GM21360 (cell line): ENCODE measurements at regions not wholly inside any gene's neighbourhood (a gene's known extent, or its start where the extent isn't known, plus 50 kb on each side); places are given as distances from the start of the nearest gene placed in this dataset.
A peak's percentile ranks its signal among the peaks of the same experiment; 100 is the strongest.

Experiments used
- ATAC-seq: cut with Tn5 transposase; IDR thresholded peaks from one replicate; pipeline ENCODE4 v1.9.1; 2021; ENCODE audit warnings: mild to moderate bottlenecking, moderate library complexity; ENCODE audit not compliant: unreplicated experiment

GRCh38 chr9:82367016-82367415 lies 378.4 kb downstream of the SPATA31D1 start:
- ATAC-seq: no peak

GRCh38 chr9:82367929-82368328 lies 379.4 kb downstream of the SPATA31D1 start:
- ATAC-seq: no peak

GRCh38 chr9:82369251-82369945 lies 380.8 kb downstream of the SPATA31D1 start:
- no peak for ATAC-seq

DNA sequence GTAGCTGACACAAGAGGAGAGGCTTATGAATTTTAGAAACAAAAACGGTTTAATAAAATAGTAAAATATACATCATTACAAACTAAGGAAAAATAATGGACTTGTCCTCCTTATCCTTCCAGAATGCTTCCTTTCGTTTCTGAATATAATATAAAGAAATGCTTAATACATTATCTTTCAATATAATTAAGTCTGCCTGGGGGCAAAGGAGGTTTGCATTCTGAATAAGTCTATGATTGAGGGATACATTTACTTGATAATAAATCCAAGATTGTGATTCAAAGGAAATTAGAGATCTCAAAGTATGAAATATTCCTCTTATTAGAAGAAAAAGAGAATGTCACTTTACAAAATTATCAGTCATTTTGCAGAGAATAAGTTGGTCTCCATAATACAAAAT lies 386.5 kb downstream of the SPATA31D1 start:
- no peak for ATAC-seq

DNA sequence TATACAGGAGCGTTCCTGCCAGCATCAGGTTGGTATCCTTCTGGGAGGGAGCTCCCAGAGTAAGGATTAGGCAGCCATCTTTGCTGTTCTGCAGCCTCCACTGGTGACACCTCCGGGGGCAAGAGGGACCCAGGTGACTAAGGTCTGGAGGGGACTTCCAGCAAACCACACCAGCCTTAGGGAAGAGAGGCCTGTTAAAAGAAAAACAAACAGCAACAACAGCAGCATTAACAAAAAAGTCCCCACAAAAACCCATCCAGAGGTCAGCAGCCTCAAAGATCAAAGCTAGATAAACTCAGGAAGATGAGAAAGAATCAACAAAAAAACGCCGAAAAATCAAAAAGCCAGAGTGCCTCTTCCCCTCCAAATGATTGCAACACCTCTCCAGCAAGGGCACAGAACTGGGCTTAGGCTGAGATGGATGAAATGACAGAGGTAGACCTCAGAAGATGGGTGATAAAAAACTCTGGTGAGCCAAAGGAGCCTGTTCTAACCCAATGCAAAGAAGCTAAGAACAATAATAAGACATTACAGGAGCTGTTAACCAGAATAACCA lies 388.2 kb downstream of the SPATA31D1 start:
- no peak for ATAC-seq

DNA sequence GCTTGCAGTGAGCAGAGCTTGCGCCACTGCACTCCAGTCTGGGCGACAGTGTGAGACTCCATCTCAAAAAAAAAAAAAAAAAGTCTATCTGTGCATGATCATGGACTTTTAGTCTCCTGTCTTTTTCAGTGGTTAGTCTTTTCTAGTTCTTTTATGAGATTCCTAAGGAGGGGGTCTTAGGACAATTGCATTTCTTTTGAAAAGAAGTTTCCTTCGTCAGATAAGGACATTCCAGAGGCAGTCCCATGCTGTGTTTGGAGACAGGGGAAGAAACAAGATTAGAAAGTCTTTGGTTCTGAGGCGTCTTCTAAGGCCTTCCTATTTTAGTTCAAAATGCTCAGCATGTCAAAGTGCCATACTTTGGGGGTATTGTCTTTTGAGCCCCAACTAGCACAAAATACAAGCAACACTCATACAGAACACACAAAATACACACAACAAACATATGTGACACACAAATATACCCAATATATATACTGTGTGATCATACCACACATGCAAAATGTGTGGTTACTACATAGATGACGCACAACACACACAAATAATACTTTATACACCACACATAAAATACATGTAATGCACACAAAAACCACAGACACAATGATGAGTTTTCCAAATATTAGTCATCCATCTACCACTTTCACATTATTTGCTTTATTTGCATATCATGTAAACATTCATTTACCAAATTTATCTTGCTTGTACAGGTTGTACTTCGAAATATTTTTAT lies 394.5 kb downstream of the SPATA31D1 start:
- no peak for ATAC-seq

DNA sequence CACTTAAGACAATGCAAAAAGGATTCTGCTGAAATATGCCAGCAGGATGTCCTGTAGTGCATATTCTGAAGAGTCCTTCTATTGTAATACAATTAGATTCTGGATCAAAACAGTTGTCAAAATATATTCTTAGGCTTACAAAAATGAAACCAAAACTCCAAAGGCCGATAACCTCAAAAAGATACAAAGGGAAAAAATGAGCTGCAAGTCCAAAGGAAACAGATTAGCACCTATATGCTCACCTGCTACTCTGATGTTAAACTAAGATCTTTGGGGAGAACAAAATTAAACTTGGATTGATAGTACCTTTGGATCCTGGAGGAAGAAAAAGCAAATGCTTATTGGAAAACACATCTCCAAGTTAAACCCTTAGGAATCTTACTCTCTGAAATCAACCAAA lies 397.1 kb downstream of the SPATA31D1 start:
- no peak for ATAC-seq

DNA sequence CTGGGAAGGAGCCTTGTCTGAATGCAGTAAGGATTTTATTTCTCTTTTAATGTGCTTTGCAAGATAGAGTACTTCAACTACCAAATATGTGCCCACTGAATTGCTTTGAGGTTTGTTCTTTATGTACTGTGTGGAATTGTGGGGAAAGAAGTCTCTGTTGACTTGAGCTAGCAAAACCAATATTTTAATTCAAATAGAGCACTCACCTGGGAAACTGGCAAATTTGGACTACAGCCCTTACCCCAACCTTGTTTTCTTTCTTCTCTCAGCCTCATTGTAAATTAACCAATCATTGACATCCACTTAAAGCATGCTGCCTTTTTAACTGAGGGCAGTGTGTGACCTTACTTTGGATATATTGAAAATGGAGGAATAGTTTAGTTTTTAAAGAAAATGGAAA lies 409.0 kb downstream of the SPATA31D1 start:
- no peak for ATAC-seq

DNA sequence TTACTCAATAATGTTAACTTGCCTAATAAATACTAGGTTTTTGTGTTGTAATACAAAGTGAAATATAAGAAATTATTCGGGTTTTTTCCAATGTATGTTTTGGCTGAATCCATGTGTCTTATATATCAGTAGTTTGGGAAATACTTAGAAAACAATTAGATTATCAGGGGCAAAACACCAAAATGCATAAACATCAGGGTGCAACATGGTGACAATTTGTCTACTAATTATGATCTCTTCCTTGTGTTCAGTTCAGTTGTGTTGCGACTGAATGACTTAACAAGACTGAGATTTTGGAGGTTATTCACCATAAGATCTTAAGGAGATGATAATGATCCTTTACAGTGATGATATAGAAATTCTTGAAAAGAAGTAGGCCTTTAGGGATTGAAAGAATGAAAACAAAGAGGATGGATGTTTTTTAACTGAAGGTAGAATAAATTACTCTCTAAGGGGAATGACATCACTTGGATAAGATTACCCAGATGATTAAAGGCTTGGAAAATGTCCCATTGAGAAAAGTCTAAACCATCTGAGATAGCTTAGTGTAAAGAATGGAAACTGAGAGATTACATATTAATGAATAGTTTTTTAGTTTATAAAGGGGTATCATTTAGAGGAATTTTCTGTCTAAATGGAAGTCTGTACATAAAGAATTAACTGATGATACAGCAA lies 415.8 kb downstream of the SPATA31D1 start:
- no peak for ATAC-seq

GRCh38 chr9:82404881-82405280 lies 416.3 kb downstream of the SPATA31D1 start:
- no peak for ATAC-seq

DNA sequence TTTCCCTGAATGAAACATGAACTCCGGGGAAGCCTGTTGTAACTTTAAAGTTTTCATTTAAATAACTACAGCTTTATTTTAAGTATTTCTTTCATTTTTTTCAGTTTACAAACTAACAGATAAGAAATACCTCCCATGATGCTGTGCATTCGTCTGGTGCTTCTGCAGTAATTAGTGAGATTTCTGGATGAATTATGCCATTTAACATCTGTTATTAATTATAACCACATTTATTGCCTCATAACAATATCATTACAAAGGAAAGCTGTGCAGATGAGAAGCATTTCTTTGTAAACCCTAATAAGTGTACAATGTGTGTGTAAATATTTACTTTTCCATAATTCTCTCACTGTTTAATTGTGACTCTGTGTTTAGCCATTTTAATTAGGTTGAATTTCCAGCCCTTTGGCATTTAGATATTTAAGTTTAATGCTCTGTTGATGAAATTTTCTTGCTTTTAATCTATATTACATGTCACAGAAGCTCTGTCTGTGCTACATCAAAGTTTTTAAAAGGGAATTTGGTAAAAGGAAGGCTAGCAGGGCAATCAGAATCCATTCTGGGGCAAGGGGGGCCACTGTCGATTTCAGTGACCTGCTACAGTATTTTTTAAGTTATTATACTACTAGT lies 418.0 kb downstream of the SPATA31D1 start:
- no peak for ATAC-seq

GRCh38 chr9:82410306-82410705 lies 421.7 kb downstream of the SPATA31D1 start:
- peak; percentile 98 for ATAC-seq

DNA sequence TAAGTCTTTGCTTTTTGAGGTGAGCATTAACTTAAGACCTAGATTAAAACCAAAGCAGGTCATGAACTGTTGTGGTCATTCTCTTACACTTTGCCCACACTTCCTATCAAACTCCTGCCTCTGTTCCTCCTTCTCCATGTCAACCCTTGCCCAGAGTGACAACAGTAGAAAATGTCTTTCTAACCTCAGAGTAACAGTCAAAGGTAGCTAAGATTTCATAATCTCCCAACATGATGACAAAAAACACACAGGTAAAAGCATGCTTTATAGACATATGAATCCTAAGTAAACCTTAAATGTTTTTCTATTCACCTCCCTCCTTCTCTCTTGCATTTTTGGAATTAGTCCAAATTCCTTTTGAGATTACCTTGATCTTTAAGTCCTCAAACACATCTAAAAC lies 422.3 kb downstream of the SPATA31D1 start:
- peak; percentile 11 for ATAC-seq

GRCh38 chr9:82412586-82413305 lies 424.2 kb downstream of the SPATA31D1 start:
- ATAC-seq: no peak

DNA sequence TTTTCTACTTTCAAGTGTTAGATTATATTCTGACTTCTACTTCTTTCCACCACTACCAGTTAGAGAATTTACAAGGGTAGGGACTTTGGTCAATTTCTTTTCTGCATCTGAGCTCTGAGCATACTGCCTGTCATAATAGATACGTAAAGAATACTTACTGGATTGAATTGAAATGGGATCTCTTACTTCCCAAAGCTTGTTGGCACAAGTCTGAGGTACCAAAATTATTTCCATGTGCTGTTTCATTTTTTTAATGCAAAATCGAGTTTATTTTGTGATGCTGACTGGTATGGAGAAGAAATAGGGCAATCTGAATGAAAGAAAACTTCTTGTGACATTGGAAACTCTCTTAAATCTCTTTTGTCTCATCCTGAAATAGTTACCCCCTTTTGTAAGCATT lies 428.9 kb downstream of the SPATA31D1 start:
- ATAC-seq: no peak

DNA sequence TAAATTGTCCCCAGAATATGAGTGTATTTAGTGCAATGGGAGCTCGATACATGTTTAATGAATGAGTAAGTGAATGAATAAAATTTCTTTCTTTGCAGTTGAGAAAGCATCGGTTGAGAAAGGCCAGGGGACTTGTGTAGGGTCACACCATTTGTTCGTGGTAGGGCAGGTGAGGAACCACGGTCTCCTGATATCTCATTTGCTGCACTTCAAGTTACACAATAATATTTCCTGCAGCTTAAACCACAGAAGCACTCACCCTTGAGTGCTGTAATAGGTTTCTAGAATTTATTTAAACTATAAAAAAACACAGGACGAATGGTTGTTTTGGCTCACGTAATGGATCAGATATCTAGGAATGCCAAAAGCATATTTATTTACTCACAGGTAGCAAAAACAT lies 429.8 kb downstream of the SPATA31D1 start:
- ATAC-seq: no peak

DNA sequence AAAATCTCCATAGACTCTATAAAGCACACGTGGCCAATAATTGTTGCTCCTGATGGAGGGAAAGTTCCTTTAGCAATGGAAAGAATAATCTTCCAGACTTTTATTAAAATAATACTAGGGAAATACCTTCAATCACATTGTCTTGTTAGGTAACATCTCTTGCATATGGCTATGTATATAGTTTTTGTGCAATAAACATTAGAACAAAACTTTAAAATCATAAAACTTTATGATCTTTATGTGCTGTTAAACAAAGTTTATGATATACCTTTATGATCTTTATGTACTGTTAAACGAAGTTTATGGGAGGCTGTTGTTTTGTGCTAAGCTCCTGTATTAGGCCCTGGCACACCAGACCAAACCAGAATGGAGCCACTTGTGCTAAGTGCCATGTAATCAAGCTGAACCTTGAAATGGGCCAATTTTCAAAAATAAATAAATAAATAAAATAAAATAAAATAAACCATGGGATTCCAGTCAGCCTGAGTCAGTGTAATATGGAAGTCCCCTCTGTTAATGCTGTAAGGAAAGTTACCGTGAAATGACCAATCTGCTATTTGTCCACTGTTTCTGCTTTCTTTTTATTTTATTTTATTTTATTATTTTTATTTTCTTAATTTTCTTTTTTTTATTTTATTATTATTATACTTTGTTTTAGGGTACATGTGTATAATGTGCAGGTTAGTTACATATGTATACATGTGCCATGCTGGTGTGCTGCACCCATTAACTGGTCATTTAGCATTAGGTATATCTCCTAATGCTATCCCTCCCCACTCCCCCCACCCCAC lies 431.3 kb downstream of the SPATA31D1 start:
- ATAC-seq: no peak

- no peak for ATAC-seq
Measured at GRCh38 chr9:82421498-82421897, 432.9 kb downstream of the SPATA31D1 start.

GRCh38 chr9:82423700-82424099 lies 435.1 kb downstream of the SPATA31D1 start:
- ATAC-seq: no peak

GRCh38 chr9:82424599-82425120 lies 436.1 kb downstream of the SPATA31D1 start:
- ATAC-seq: no peak
